ENCODE measurements at regions not wholly inside any gene's neighbourhood (a gene's known extent, or its start where the extent isn't known, plus 50 kb on each side); places are given as distances from the start of the nearest gene placed in this dataset.

DNA sequence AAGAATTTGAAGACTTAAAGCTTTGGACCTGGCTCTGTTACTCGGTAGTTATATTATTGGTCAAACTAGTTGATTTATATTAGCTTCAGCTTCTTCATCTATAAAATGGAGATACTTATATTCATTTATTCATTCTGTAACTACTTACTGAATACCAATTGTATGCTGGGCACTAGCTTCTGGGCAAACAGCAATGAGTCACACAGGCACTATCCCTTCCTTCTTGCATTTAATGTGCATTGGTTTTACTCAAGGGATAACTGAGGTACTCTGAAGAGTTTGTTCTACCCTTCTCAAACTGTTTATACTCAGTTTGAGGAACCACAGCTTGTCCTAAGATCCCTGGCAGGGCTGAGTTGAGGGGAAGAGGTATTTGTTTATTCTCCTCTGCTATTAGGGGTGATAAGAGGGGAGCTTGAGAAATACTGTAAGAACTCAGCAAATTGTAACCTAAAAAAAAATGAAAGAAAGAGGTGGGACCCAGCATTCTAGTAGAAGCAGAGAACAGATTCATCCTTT, 825.4 kb upstream of the AMELY start:
- intact Hi-C loops (cut with DNase I): no loop called here
- Histone ChIP-seq H3K36me3 (no peaks in the 10 kb centered on the region), H3K4me1 (no peaks in the 10 kb centered on the region), H3K4me3 (no peak overlapping the region), H3K27ac (no peak overlapping the region), H3K27me3 (no peaks in the 10 kb centered on the region), H3K9me3 (no peaks in the 10 kb centered on the region)
- TF ChIP-seq, protein P1, sequence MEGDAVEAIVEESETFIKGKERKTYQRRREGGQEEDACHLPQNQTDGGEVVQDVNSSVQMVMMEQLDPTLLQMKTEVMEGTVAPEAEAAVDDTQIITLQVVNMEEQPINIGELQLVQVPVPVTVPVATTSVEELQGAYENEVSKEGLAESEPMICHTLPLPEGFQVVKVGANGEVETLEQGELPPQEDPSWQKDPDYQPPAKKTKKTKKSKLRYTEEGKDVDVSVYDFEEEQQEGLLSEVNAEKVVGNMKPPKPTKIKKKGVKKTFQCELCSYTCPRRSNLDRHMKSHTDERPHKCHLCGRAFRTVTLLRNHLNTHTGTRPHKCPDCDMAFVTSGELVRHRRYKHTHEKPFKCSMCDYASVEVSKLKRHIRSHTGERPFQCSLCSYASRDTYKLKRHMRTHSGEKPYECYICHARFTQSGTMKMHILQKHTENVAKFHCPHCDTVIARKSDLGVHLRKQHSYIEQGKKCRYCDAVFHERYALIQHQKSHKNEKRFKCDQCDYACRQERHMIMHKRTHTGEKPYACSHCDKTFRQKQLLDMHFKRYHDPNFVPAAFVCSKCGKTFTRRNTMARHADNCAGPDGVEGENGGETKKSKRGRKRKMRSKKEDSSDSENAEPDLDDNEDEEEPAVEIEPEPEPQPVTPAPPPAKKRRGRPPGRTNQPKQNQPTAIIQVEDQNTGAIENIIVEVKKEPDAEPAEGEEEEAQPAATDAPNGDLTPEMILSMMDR (IDR thresholded peaks at IDR 0.05): no peak
- TF ChIP-seq POLR2A (IDR thresholded peaks at IDR 0.05): no peak
- DNase-seq (no peak), ATAC-seq (no peak)
- WGBS (ENCODE audit: insufficient coverage, low coverage, low lambda C conversion rate, missing lambda C conversion rate): no CpG with 5 or more reads among the region's 1 CpG

DNA sequence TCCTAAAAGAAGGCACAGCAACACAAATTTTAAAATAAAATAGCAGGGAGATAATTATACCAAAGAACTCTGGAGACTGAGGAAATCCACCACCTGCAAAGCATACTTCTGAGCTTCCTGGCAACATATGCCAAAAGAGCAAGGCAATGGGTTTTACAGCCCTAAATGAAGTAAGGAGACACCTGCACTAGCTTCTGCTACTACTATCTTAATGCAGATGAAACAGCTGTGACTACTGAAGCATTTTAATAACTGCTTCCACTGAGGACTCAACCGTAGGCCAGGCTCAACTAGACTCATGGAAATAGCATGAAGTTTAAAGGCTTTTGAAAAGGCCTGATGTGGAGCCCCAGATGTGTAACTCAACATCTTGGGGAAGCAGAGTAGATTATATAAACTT, 820.1 kb upstream of the AMELY start:
- Histone ChIP-seq H3K36me3 (no peaks in the 10 kb centered on the region), H3K27me3 (no peaks in the 10 kb centered on the region), H3K27ac (no peak overlapping the region), H3K4me3 (no peak overlapping the region), H3K4me1 (no peaks in the 10 kb centered on the region), H3K9me3 (no peaks in the 10 kb centered on the region)
- DNase-seq (no peak), ATAC-seq (no peak)
- WGBS (ENCODE audit: insufficient coverage, low coverage, low lambda C conversion rate, missing lambda C conversion rate): no CpG with 5 or more reads among the region's 1 CpG
- TF ChIP-seq POLR2A (IDR thresholded peaks at IDR 0.05): no peak
- TF ChIP-seq, protein P1 (IDR thresholded peaks at IDR 0.05): no peak
- intact Hi-C loops (cut with DNase I): no loop called here

DNA sequence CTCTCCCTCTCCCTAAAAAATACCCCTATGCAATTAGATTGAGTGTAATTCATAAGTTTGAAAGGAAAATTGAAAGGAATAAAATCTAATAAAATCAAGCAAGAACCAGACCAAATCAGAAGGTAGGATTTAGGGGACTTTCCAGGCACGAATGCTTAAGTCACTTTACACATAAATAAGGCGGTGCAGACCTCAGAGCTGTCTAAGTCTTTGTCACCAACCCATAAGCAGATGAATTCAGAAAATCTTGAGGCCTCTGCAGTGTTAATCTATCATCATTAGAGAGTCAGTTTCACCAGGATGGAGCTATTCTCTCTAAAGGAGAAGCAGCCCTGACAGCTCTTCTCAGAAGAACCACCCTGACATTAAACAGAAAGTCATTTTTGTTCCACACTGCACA, 819.1 kb upstream of the AMELY start:
- TF ChIP-seq, protein P1 (IDR thresholded peaks at IDR 0.05): no peak
- TF ChIP-seq POLR2A (IDR thresholded peaks at IDR 0.05): no peak
- Histone ChIP-seq H3K4me3 (no peak overlapping the region), H3K36me3 (no peaks in the 10 kb centered on the region), H3K27ac (no peak overlapping the region), H3K9me3 (no peaks in the 10 kb centered on the region), H3K4me1 (no peaks in the 10 kb centered on the region), H3K27me3 (no peaks in the 10 kb centered on the region)
- intact Hi-C loops (cut with DNase I): no loop called here
- WGBS (ENCODE audit: insufficient coverage, low coverage, low lambda C conversion rate, missing lambda C conversion rate): no CpG with 5 or more reads among the region's 2 CpGs
- no peak for DNase-seq
- no peak for ATAC-seq

DNA sequence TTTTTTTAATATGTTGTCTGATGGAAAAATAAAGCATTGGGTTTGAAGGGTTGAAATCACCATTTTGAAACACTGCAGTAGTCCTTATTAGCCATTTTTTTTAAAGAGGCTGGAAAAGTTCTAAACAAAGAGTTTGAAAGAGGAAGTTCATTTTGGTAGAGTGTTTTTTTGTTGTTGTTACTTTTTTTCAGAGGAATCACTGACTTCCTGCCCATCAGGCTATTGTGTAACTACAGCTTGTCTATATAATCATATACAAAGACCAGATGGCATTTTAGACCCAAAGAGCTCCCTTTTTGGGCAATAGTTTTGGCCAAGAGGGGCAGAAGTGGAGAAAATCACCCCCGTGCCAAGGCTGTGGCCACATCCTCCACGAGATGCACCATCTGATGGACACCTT, 818.5 kb upstream of the AMELY start:
- H3K4me1 ChIP-seq: no peaks in the 10 kb centered on the region
- H3K27ac ChIP-seq: no peak overlapping the region
- H3K36me3 ChIP-seq: no peaks in the 10 kb centered on the region
- no peaks in the 10 kb centered on the region for H3K9me3 ChIP-seq
- TF ChIP-seq, protein P1 (IDR thresholded peaks at IDR 0.05): no peak
- TF ChIP-seq POLR2A (IDR thresholded peaks at IDR 0.05): no peak
- ATAC-seq (no peak), DNase-seq (no peak)
- no CpG with 5 or more reads among the region's 2 CpGs for WGBS (ENCODE audit: insufficient coverage, low coverage, low lambda C conversion rate, missing lambda C conversion rate)
- H3K27me3 ChIP-seq: no peaks in the 10 kb centered on the region
- intact Hi-C loops (cut with DNase I): no loop called here
- H3K4me3 ChIP-seq: no peak overlapping the region
